K562 (cell line): ENCODE measurements at regions not wholly inside any gene's neighbourhood (a gene's known extent, or its start where the extent isn't known, plus 50 kb on each side); places are given as distances from the start of the nearest gene placed in this dataset.

Source experiments
- ATAC-seq: fragments of 200-7000 bp; cut with Tn5 transposase; 3 replicates; pipeline ENCODE4 v1.9.1; 2020; ENCODE audit warnings: moderate library complexity
- BruUV-seq: library from RNA; stranded (reverse); fragments of 400-500 nt; replicated peaks from 2 replicates; lab custom pipeline; 2021; lab: Mats Ljungman, UMichigan
- CTCF ChIA-PET: fragments of 300-600 bp; formaldehyde crosslinking; extraction: SDS; loops from one replicate; lab custom pipeline; 2021; ENCODE audit warnings: low intra/inter-chr PET ratio; lab: Yijun Ruan, JAX
- POLR2A ChIA-PET: fragments of 300-600, 350-650 bp; sonication (Branson Sonifier 250); formaldehyde crosslinking; extraction: SDS; loops from one replicate; lab custom pipeline; 2021; ENCODE audit warnings: antibody characterized with exemption, inconsistent platforms; lab: Yijun Ruan, JAX
- DNase-seq, 4 experiments: peaks; one replicate each; pipeline versions ENCODE4 v3.0.0 to v3.0.0-alpha.2; 2011 to 2018; ENCODE audit warnings: low spot score in 3 of 4, mixed read lengths in 3 of 4; ENCODE audit errors: extremely low read depth in 1 of 4
- FAIRE-seq: peaks from 2 replicates; lab custom pipeline; 2011; peaks lifted over from hg19 to GRCh38; lab: Jason Lieb, UNC
- H2AFZ ChIP-seq: 2 replicates; pipeline ENCODE4 v1.6.0; 2011; ENCODE audit warnings: low read depth, low read length, control low read depth, inconsistent platforms
- H3K27ac ChIP-seq: fragments of 200-600 bp; 3 replicates; pipeline ENCODE4 v1.8.0; 2011; ENCODE audit warnings: low read depth, mild to moderate bottlenecking, control low read depth, inconsistent platforms, low read length, moderate library complexity, mixed read lengths; ENCODE audit errors: extremely low read depth
- H3K27me3 ChIP-seq, 2 experiments: fragments of 300-600 bp in 1 of 2; 2 replicates in 1 of 2; 3 replicates in 1 of 2; pipeline versions ENCODE4 v1.6.0 to v1.8.0; 2011; ENCODE audit warnings: inconsistent platforms in 2 of 2, low read length in 2 of 2, mild to moderate bottlenecking in 1 of 2, mixed read lengths in 1 of 2, moderate library complexity in 1 of 2; ENCODE audit not compliant: control insufficient read depth in 2 of 2, insufficient read depth in 2 of 2
- H3K36me3 ChIP-seq: fragments of 300-600 bp; 3 replicates; pipeline ENCODE4 v1.8.0; 2011; ENCODE audit warnings: mild to moderate bottlenecking, low read length, inconsistent platforms; ENCODE audit not compliant: control insufficient read depth, insufficient read depth
- H3K4me1 ChIP-seq, 2 experiments: fragments of 200-600 bp in 1 of 2; replicated peaks in 1 of 2; 2 replicates in 1 of 2; 3 replicates in 1 of 2; pipeline versions ENCODE4 v1.5.1 to v1.8.0; 2011; ENCODE audit warnings: inconsistent platforms in 2 of 2, low read length in 2 of 2, mild to moderate bottlenecking in 1 of 2, mixed read lengths in 1 of 2, moderate library complexity in 1 of 2; ENCODE audit not compliant: control insufficient read depth in 2 of 2, insufficient read depth in 2 of 2
- H3K4me2 ChIP-seq: 2 replicates; pipeline ENCODE4 v1.6.1; 2011; ENCODE audit warnings: low read length, control low read depth, inconsistent platforms, mixed read lengths; ENCODE audit not compliant: insufficient read depth
- H3K4me3 ChIP-seq: fragments of 200-600 bp; sonication (generic), shearing (Covaris generic); 2 replicates; pipeline ENCODE4 v1.5.1; 2016; ENCODE audit warnings: control low read depth, inconsistent platforms
- H3K79me2 ChIP-seq: fragments of 200-600 bp; 3 replicates; pipeline ENCODE4 v1.8.0; 2011; ENCODE audit warnings: low read length, inconsistent platforms; ENCODE audit not compliant: control insufficient read depth, insufficient read depth
- H3K9ac ChIP-seq, 2 experiments: 2 replicates each; pipeline versions ENCODE4 v1.6.0 to v1.6.1; 2011; ENCODE audit warnings: low read depth in 2 of 2, low read length in 2 of 2, control low read depth in 1 of 2, inconsistent platforms in 1 of 2, mild to moderate bottlenecking in 1 of 2, mixed read lengths in 1 of 2; ENCODE audit not compliant: insufficient read depth in 1 of 2
- H3K9me1 ChIP-seq: one replicate; pipeline ENCODE4 v1.6.0; 2011; ENCODE audit warnings: inconsistent platforms, mild to moderate bottlenecking, low read length, moderate library complexity; ENCODE audit not compliant: control insufficient read depth, insufficient read depth
- H3K9me3 ChIP-seq: replicated peaks from 2 replicates; pipeline ENCODE4 v1.5.1; 2011; ENCODE audit warnings: low read depth, low read length, inconsistent platforms; ENCODE audit not compliant: control insufficient read depth, insufficient read depth
- H4K20me1 ChIP-seq: replicated peaks from 2 replicates; pipeline ENCODE4 v1.6.1; 2011; ENCODE audit warnings: low read length, inconsistent platforms, mixed read lengths; ENCODE audit not compliant: control insufficient read depth, insufficient read depth
- MTA3 ChIP-seq: fragments of 450-650 bp; formaldehyde crosslinking; IDR thresholded peaks from 2 replicates; pipeline ENCODE4 v1.6.1; 2017; ENCODE audit warnings: mild to moderate bottlenecking, borderline replicate concordance
- MYBL2 ChIP-seq, 2 experiments: fragments of 450-650 bp in 1 of 2; sonication (generic) in 1 of 2; formaldehyde crosslinking in 1 of 2; IDR thresholded peaks; 2 replicates each; pipeline versions ENCODE4 v1.6.1 to v1.8.1; 2017 to 2022; ENCODE audit warnings: borderline replicate concordance in 1 of 2, inconsistent platforms in 1 of 2, low read depth in 1 of 2, mild to moderate bottlenecking in 1 of 2, missing genetic modification reagents in 1 of 2, moderate library complexity in 1 of 2
- NFIX ChIP-seq: fragments of 250-450 bp; sonication (Bioruptor Pico); IDR thresholded peaks from 2 replicates; pipeline ENCODE4 v1.4.0; 2020; ENCODE audit warnings: low read depth, mild to moderate bottlenecking, moderate library complexity
- STAT5A ChIP-seq: IDR thresholded peaks from 2 replicates; pipeline ENCODE4 v1.6.1; 2012; ENCODE audit warnings: low read length, inconsistent platforms, borderline replicate concordance
- ZNF274 ChIP-seq: IDR thresholded peaks from 2 replicates; pipeline ENCODE4 v1.6.1; 2011; ENCODE audit warnings: low read depth, mild to moderate bottlenecking, low read length, moderate library complexity, borderline replicate concordance
- in situ Hi-C: fragments of 300-500 bp; cut with MboI; formaldehyde crosslinking; loops from 4 replicates; pipeline ENCODE4 v1.15.0; 2018; ENCODE audit warnings: inconsistent platforms, mixed read lengths
- intact Hi-C: fragments of 100-400 bp; cut with micrococcal nuclease; formaldehyde crosslinking; loops from 2 replicates; pipeline ENCODE4 v1.14.2; 2022
- TF ChIP-seq, protein P1 (sequence below): fragments of 450-650 bp; IDR thresholded peaks from 2 replicates; pipeline ENCODE4 v1.6.1; 2016; ENCODE audit warnings: low read depth
- TF ChIP-seq, protein P2 (sequence below): conservative IDR thresholded peaks from 2 replicates; pipeline ENCODE4 v1.6.1; 2011; ENCODE audit warnings: low read depth, mild to moderate bottlenecking, low read length; ENCODE audit not compliant: control insufficient read depth

DNA sequence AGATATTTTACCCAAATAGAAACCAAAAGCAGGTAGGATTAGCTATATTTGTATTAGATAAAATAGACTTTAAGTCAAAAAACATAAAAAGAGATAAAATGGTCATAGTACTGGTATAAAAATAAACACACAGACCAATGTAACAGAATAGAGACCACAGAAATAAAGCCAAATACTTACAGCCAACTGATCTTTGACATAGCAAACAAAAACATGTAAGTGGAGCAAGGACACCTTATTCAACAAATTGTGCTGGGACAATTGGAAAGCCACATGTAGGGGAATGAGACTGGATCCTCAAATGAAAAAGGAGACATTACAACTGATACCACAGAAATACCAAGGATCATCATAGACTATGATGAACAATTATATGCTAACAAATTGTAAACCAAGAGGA is 94.5 kb upstream of the SIRPG start:
- no peak for DNase-seq
- TF ChIP-seq ZNF274: no peak
- TF ChIP-seq MTA3: no peak
- TF ChIP-seq, protein P1, sequence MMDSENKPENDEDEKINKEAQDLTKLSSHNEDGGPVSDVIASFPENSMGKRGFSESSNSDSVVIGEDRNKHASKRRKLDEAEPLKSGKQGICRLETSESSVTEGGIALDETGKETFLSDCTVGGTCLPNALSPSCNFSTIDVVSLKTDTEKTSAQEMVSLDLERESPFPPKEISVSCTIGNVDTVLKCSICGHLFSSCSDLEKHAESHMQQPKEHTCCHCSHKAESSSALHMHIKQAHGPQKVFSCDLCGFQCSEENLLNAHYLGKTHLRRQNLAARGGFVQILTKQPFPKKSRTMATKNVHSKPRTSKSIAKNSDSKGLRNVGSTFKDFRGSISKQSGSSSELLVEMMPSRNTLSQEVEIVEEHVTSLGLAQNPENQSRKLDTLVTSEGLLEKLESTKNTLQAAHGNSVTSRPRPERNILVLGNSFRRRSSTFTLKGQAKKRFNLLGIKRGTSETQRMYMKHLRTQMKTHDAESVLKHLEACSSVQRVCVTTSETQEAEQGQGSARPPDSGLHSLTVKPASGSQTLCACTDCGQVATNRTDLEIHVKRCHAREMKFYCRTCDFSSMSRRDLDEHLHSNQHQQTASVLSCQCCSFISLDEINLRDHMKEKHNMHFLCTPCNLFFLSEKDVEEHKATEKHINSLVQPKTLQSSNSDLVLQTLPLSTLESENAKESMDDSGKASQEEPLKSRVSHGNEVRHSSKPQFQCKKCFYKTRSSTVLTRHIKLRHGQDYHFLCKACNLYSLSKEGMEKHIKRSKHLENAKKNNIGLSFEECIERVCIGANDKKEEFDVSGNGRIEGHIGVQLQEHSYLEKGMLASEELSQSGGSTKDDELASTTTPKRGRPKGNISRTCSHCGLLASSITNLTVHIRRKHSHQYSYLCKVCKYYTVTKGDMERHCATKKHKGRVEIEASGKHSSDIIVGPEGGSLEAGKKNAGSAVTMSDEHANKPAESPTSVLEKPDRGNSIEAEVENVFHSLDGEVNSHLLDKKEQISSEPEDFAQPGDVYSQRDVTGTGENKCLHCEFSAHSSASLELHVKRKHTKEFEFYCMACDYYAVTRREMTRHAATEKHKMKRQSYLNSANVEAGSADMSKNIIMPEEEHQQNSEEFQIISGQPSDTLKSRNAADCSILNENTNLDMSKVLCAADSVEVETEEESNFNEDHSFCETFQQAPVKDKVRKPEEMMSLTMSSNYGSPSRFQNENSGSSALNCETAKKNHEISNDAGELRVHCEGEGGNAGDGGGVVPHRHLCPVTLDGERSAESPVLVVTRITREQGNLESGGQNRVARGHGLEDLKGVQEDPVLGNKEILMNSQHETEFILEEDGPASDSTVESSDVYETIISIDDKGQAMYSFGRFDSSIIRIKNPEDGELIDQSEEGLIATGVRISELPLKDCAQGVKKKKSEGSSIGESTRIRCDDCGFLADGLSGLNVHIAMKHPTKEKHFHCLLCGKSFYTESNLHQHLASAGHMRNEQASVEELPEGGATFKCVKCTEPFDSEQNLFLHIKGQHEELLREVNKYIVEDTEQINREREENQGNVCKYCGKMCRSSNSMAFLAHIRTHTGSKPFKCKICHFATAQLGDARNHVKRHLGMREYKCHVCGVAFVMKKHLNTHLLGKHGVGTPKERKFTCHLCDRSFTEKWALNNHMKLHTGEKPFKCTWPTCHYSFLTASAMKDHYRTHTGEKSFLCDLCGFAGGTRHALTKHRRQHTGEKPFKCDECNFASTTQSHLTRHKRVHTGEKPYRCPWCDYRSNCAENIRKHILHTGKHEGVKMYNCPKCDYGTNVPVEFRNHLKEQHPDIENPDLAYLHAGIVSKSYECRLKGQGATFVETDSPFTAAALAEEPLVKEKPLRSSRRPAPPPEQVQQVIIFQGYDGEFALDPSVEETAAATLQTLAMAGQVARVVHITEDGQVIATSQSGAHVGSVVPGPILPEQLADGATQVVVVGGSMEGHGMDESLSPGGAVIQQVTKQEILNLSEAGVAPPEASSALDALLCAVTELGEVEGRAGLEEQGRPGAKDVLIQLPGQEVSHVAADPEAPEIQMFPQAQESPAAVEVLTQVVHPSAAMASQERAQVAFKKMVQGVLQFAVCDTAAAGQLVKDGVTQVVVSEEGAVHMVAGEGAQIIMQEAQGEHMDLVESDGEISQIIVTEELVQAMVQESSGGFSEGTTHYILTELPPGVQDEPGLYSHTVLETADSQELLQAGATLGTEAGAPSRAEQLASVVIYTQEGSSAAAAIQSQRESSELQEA: no peak
- TF ChIP-seq, protein P2, sequence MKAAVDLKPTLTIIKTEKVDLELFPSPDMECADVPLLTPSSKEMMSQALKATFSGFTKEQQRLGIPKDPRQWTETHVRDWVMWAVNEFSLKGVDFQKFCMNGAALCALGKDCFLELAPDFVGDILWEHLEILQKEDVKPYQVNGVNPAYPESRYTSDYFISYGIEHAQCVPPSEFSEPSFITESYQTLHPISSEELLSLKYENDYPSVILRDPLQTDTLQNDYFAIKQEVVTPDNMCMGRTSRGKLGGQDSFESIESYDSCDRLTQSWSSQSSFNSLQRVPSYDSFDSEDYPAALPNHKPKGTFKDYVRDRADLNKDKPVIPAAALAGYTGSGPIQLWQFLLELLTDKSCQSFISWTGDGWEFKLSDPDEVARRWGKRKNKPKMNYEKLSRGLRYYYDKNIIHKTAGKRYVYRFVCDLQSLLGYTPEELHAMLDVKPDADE: no peak
- TF ChIP-seq NFIX (CRISPR knock-in tag): no peak
- TF ChIP-seq MYBL2 (IDR thresholded peaks at IDR 0.05; ENCODE audit: low read depth): no peak
- TF ChIP-seq MYBL2 (CRISPR knock-in tag; IDR thresholded peaks at IDR 0.05; ENCODE audit: borderline replicate concordance): no peak
- no peak for TF ChIP-seq STAT5A
- ChIA-PET CTCF (no interaction called here), POLR2A (no interaction called here)
- Histone ChIP-seq H3K79me2 (no peaks in the 10 kb centered on the region), H3K4me3 (no peak overlapping the region), H3K4me2 (no peak overlapping the region), H3K36me3 (no peaks in the 10 kb centered on the region), H3K9me3 (no peaks in the 10 kb centered on the region), H3K9me1 (no peaks in the 10 kb centered on the region), H3K9ac (no peak overlapping the region), H3K27ac (no peak overlapping the region), H3K27me3 (no peaks in the 10 kb centered on the region), H3K4me1 (no peaks in the 10 kb centered on the region), H4K20me1 (no peaks in the 10 kb centered on the region; the same call in 1 of the 2 replicates), H2AFZ (no peak overlapping the region)
- no TSS peak for BruUV-seq
- in situ Hi-C loops (loop anchor here (25.0 kb wide), 1 partner anchor 240 kb away; no protein-coding TSS in a partner anchor), intact Hi-C loops (no loop called here)
- FAIRE-seq: no peak
- ATAC-seq: no peak
